Ovary (tissue), 3 donors: ENCODE measurements at regions not wholly inside any gene's neighbourhood (a gene's known extent, or its start where the extent isn't known, plus 50 kb on each side); places are given as distances from the start of the nearest gene placed in this dataset.
"Not testable (repeated sequence)": the region's sequence is repeated elsewhere in the genome, so short reads cannot be mapped to it uniquely, and the experiment has no call there.

Source experiments
- EP300 ChIP-seq: sonication (generic); formaldehyde crosslinking; IDR thresholded peaks from one replicate; pipeline ENCODE4 v1.6.1; 2017; ENCODE audit warnings: antibody characterized with exemption
- POLR2A ChIP-seq: fragments of 450-650 bp; IDR thresholded peaks from one replicate; pipeline ENCODE4 v1.6.1; 2017; ENCODE audit warnings: antibody characterized with exemption, mild to moderate bottlenecking, moderate library complexity
- TF ChIP-seq, protein P1 (sequence below), 3 donors: fragments of 450-650 bp in 2 of 3; fragments of 200-600 bp in 1 of 3; IDR thresholded peaks; one replicate each; pipeline versions ENCODE4 v1.5.1 to v1.8.0; 2016 to 2022; ENCODE audit warnings: antibody characterized with exemption in 3 of 3, mild to moderate bottlenecking in 1 of 3
- donor health status: DM: no; HTN: no; CAD: no.

DNA sequence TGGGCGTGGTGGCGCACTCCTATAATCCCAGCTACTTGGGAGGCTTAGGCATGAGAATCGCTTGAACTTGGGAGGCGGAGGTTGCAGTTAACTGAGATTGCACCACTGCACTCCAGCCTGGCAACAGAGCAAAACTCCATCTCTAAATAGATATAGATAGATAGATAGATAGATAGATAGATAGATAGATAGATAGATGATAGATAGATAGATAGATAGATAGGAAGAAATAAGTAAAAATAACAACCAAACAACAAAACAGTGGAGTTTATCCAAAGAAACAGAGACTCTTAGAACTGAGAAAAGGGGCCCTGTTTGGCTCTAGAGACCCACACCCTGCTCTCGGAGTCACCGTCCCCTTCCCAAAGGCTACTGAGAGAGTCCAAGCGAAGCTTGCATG, 158.7 kb upstream of the RIMBP3B start:
- not testable (repeated sequence) for TF ChIP-seq POLR2A, EP300
- TF ChIP-seq, protein P1, sequence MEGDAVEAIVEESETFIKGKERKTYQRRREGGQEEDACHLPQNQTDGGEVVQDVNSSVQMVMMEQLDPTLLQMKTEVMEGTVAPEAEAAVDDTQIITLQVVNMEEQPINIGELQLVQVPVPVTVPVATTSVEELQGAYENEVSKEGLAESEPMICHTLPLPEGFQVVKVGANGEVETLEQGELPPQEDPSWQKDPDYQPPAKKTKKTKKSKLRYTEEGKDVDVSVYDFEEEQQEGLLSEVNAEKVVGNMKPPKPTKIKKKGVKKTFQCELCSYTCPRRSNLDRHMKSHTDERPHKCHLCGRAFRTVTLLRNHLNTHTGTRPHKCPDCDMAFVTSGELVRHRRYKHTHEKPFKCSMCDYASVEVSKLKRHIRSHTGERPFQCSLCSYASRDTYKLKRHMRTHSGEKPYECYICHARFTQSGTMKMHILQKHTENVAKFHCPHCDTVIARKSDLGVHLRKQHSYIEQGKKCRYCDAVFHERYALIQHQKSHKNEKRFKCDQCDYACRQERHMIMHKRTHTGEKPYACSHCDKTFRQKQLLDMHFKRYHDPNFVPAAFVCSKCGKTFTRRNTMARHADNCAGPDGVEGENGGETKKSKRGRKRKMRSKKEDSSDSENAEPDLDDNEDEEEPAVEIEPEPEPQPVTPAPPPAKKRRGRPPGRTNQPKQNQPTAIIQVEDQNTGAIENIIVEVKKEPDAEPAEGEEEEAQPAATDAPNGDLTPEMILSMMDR (IDR thresholded peaks at IDR 0.05), result not testable (repeated sequence)
